ENCODE measurements at regions not wholly inside any gene's neighbourhood (a gene's known extent, or its start where the extent isn't known, plus 50 kb on each side); places are given as distances from the start of the nearest gene placed in this dataset.

DNA sequence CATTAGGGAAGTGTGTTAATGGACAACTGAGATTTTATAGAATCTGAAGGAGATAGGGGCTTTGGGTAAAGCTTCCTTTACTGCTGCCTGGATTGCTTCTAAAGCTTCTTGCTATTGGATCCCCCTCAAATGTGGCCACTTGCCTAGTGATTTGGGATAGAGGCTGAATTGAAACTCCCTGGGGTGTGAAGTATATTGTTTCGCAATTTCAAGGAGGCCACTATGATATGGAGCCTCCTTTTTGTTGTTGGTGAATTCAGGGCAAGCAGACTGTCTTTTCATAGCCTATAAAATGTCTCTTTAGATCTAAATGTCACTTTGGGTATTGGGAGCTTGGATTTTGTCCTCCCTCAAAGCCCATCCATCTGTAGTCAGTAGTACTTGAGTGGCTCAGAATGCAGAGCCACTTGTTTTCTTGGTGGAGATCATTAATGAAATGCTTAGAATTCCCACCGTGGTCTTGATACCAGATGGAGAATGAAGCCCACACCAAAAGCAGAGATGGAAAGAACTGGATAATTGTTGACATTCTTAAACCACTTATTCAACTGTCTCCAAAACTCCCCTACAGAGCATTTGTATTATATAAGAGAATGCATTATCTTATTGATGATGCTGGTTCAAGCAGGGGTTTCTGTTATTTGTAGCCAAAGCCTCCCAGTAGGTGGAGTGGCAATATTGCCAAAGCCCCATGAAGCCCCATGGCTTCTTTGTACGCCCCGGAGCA is 144.3 kb upstream of the KCNE2 start:
- H3K27ac Mint-ChIP-seq, result no peak overlapping the region
- no peaks in the 10 kb centered on the region for H3K4me1 Mint-ChIP-seq
- ChIA-PET POLR2A (no interaction called here), CTCF (no interaction called here)
- TF ChIP-seq, protein P1, sequence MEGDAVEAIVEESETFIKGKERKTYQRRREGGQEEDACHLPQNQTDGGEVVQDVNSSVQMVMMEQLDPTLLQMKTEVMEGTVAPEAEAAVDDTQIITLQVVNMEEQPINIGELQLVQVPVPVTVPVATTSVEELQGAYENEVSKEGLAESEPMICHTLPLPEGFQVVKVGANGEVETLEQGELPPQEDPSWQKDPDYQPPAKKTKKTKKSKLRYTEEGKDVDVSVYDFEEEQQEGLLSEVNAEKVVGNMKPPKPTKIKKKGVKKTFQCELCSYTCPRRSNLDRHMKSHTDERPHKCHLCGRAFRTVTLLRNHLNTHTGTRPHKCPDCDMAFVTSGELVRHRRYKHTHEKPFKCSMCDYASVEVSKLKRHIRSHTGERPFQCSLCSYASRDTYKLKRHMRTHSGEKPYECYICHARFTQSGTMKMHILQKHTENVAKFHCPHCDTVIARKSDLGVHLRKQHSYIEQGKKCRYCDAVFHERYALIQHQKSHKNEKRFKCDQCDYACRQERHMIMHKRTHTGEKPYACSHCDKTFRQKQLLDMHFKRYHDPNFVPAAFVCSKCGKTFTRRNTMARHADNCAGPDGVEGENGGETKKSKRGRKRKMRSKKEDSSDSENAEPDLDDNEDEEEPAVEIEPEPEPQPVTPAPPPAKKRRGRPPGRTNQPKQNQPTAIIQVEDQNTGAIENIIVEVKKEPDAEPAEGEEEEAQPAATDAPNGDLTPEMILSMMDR (IDR thresholded peaks at IDR 0.05), result no peak
- H3K4me3 Mint-ChIP-seq, result no peak overlapping the region
- DNase-seq, result no peak
- H3K36me3 Mint-ChIP-seq (ENCODE audit: low read depth), result no peaks in the 10 kb centered on the region
- H3K27me3 Mint-ChIP-seq, result peaks cover 4% of the 10 kb centered on the region
- ATAC-seq (ENCODE audit: low read depth), result no peak
- intact Hi-C loops (cut with micrococcal nuclease), result no loop called here
- no peaks in the 10 kb centered on the region for H3K9me3 Mint-ChIP-seq

- peaks cover 4% of the 10 kb centered on the region for H3K27me3 Mint-ChIP-seq
These were observed 143.1 kb upstream of the KCNE2 start for GRCh38 chr21:34220556-34221195.

DNA sequence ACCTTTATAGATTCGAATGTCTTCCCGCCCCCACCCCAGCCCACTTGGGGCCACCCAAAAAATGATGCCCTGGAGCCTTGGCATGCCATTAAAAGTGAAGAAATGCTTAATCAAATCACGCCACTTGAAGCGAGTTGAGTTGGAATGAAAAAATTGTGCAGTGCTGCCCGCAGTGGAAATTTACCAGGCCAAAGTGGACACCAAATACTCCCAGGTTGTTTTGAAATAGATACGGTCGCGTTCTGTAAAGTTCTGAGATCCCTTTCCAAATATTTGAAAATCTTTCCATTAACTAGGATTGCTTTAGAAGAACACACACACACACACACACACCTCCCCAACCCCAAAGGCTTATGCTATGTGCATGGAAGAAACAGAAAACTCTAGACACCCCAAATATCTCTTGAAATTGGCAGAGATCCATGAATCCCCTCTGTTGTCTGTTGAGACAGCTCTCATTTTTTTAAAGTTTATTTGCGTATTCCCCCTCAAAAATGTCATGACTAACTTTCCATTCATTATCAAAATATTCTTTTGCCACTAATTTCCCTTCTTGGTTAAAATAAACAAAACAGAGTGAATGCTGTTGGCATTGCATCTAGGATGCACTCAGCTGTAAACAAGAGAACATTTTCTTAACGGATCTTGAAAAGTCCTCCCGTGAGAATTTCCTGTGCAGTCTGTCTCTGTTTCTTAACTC is 142.3 kb upstream of the KCNE2 start:
- peaks cover 4% of the 10 kb centered on the region for H3K27me3 Mint-ChIP-seq
- ChIA-PET CTCF (no interaction called here), POLR2A (no interaction called here)
- DNase-seq (no peak), ATAC-seq (ENCODE audit: low read depth) (no peak)
- H3K4me3 Mint-ChIP-seq, result no peak overlapping the region
- no peak overlapping the region for H3K27ac Mint-ChIP-seq
- no peaks in the 10 kb centered on the region for H3K9me3 Mint-ChIP-seq
- no peaks in the 10 kb centered on the region for H3K36me3 Mint-ChIP-seq (ENCODE audit: low read depth)
- TF ChIP-seq, protein P1 (IDR thresholded peaks at IDR 0.05), result no peak
- intact Hi-C loops (cut with micrococcal nuclease), result no loop called here
- no peaks in the 10 kb centered on the region for H3K4me1 Mint-ChIP-seq

More at GRCh38 chr21:34220556-34221195, 143.1 kb upstream of the KCNE2 start:
- ChIA-PET CTCF (no interaction called here), POLR2A (no interaction called here)
- Mint-ChIP-seq H3K27ac (no peak overlapping the region), H3K9me3 (no peaks in the 10 kb centered on the region), H3K36me3 (ENCODE audit: low read depth) (no peaks in the 10 kb centered on the region), H3K4me1 (no peaks in the 10 kb centered on the region), H3K4me3 (no peak overlapping the region)
- TF ChIP-seq, protein P1 (IDR thresholded peaks at IDR 0.05), result no peak
- DNase-seq (no peak), ATAC-seq (ENCODE audit: low read depth) (no peak)
- intact Hi-C loops (cut with micrococcal nuclease), result no loop called here

GRCh38 chr21:34222031-34222335 is 141.8 kb upstream of the KCNE2 start:
- intact Hi-C loops (cut with micrococcal nuclease), result no loop called here
- Mint-ChIP-seq H3K4me3 (no peak overlapping the region), H3K36me3 (ENCODE audit: low read depth) (no peaks in the 10 kb centered on the region), H3K4me1 (no peaks in the 10 kb centered on the region), H3K27ac (no peak overlapping the region), H3K9me3 (no peaks in the 10 kb centered on the region), H3K27me3 (peaks cover 4% of the 10 kb centered on the region)
- ChIA-PET POLR2A (no interaction called here), CTCF (no interaction called here)
- ATAC-seq (ENCODE audit: low read depth) (no peak), DNase-seq (no peak)
- TF ChIP-seq, protein P1 (IDR thresholded peaks at IDR 0.05), result no peak

GRCh38 chr21:34223376-34223775 is 140.4 kb upstream of the KCNE2 start:
- intact Hi-C loops (cut with micrococcal nuclease), result no loop called here
- H3K4me1 Mint-ChIP-seq, result no peaks in the 10 kb centered on the region
- ChIA-PET POLR2A (no interaction called here), CTCF (no interaction called here)
- H3K4me3 Mint-ChIP-seq, result no peak overlapping the region
- TF ChIP-seq, protein P1 (IDR thresholded peaks at IDR 0.05), result no peak
- H3K27me3 Mint-ChIP-seq, result peaks cover 4% of the 10 kb centered on the region
- H3K36me3 Mint-ChIP-seq (ENCODE audit: low read depth), result no peaks in the 10 kb centered on the region
- no peaks in the 10 kb centered on the region for H3K9me3 Mint-ChIP-seq
- H3K27ac Mint-ChIP-seq, result no peak overlapping the region
- ATAC-seq (ENCODE audit: low read depth) (no peak), DNase-seq (no peak)
